Uterus (tissue), 2 donors: ENCODE measurements at regions not wholly inside any gene's neighbourhood (a gene's known extent, or its start where the extent isn't known, plus 50 kb on each side); places are given as distances from the start of the nearest gene placed in this dataset.

ENCODE experiments used
- POLR2A ChIP-seq, 2 donors: fragments of 450-650 bp; IDR thresholded peaks; one replicate each; pipeline ENCODE4 v1.6.1; 2016; ENCODE audit warnings: antibody characterized with exemption in 2 of 2, mild to moderate bottlenecking in 1 of 2, moderate library complexity in 1 of 2
- TF ChIP-seq, protein P1 (sequence below), 4 experiments: fragments of 200-600 bp in 2 of 4; fragments of 450-650 bp in 2 of 4; sonication (generic) in 2 of 4; IDR thresholded peaks; one replicate each; pipeline ENCODE4 v1.5.1; 2016 to 2019; ENCODE audit warnings: antibody characterized with exemption in 4 of 4, mild to moderate bottlenecking in 2 of 4, moderate library complexity in 1 of 4

DNA sequence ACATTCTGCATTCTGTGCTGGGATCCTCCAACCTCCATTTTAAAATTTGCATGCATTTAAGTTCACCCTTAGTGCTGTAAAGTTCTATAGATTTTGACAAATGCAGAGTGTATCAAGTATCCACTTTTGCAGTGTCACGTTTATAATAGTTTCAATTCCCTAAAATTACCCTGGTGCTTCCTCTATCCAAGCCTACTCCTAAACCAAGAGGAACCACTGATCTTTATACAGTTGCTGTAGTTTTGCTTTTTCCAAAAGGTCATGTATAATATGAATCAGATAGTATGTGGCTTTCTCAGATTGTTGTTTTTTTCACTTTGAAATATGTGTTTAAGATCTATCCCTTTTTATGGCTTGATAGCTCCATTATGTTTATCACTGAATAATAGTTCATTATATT is 468.4 kb upstream of the CDH6 start:
- TF ChIP-seq, protein P1, sequence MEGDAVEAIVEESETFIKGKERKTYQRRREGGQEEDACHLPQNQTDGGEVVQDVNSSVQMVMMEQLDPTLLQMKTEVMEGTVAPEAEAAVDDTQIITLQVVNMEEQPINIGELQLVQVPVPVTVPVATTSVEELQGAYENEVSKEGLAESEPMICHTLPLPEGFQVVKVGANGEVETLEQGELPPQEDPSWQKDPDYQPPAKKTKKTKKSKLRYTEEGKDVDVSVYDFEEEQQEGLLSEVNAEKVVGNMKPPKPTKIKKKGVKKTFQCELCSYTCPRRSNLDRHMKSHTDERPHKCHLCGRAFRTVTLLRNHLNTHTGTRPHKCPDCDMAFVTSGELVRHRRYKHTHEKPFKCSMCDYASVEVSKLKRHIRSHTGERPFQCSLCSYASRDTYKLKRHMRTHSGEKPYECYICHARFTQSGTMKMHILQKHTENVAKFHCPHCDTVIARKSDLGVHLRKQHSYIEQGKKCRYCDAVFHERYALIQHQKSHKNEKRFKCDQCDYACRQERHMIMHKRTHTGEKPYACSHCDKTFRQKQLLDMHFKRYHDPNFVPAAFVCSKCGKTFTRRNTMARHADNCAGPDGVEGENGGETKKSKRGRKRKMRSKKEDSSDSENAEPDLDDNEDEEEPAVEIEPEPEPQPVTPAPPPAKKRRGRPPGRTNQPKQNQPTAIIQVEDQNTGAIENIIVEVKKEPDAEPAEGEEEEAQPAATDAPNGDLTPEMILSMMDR (IDR thresholded peaks at IDR 0.05) = no peak
- TF ChIP-seq POLR2A (IDR thresholded peaks at IDR 0.05) = no peak
